ENCODE measurements at regions not wholly inside any gene's neighbourhood (a gene's known extent, or its start where the extent isn't known, plus 50 kb on each side); places are given as distances from the start of the nearest gene placed in this dataset.

DNA sequence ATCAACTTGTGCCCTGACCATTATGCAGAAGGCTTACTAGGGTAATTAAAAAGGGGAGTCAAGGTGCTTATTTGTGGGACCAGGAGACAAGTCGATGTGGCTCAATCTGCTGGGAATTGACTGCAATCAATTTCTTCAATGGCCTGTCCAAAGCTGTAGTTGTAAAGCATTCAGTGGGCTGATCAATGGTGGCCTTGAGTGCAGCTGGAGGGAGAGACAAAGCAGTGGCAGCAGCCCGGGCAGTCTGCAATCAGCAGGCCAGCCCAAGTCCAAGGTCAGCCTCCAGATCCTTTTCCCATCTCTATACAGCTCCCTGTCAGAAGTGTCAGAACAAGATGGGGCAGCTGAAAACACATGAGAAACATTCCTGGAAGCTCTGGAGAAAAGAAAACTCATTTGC, 51.0 kb upstream of the BRINP1 start:
- Histone ChIP-seq H3K27ac (no peak overlapping the region), H3K4me1 (no peaks in the 10 kb centered on the region), H3K27me3 (no peaks in the 10 kb centered on the region), H3K36me3 (no peaks in the 10 kb centered on the region), H3K4me3 (no peak overlapping the region), H3K9me3 (no peaks in the 10 kb centered on the region)
- 17 to 29% methylated on average over 1 to 2 of the region's 2 CpGs for WGBS, 2 donors (ENCODE audit: low coverage in 1 of 2)
- intact Hi-C loops (cut with DNase I; ENCODE audit: low total_unique reads) (no loop called here), in situ Hi-C loops (cut with MboI; ENCODE audit: low pct_ligation_motif_present in 1 of 4, low pct_unique_long_range_greater_than_20kb in 1 of 4, low sequenced_read_pairs in 3 of 4) (no loop called here)
- TF ChIP-seq POLR2A (IDR thresholded peaks at IDR 0.05) = no peak
- no peak for TF ChIP-seq CTCF (IDR thresholded peaks at IDR 0.05)
- no peak for TF ChIP-seq EP300 (IDR thresholded peaks at IDR 0.05; ENCODE audit: low read depth)
- no peak for TF ChIP-seq POLR2AphosphoS5 (IDR thresholded peaks at IDR 0.05)
- no peak for DNase-seq

Small RNA genes lying in the stretch of these regions (small RNA-seq; reads per million reads assigned to genes)
- 0 reads per million in 4 donors for gene MIR147A
